ENCODE measurements at regions not wholly inside any gene's neighbourhood (a gene's known extent, or its start where the extent isn't known, plus 50 kb on each side); places are given as distances from the start of the nearest gene placed in this dataset.
A peak's percentile ranks its signal among the peaks of the same experiment; 100 is the strongest.

DNA sequence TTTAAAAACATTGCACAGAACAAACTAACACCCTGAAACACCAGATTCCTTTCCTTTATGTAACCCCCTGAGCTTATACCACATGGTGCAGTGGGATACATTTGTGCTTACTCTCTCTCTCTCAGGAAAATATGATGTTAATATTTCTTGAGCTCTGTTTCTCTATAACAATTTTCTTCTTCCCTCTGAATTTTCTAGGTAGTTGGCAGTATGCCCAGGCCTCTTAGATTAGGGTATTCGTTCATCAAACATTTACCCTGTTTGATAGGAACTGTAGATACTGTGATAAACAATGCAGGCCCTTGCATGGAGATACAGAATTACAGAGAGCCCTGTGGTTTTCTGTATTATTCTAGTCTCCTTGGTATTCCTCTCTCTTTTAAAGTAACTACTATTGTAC, 567.8 kb downstream of the IPMK start:
- no peak overlapping the region for H3K4me3 ChIP-seq (ENCODE audit: low read depth, low read length)
- DNase-seq (ENCODE audit: low read depth), result no peak
- TF ChIP-seq CTCF (IDR thresholded peaks at IDR 0.05; ENCODE audit: control insufficient read depth, extremely low read depth, insufficient read depth), result no peak

DNA sequence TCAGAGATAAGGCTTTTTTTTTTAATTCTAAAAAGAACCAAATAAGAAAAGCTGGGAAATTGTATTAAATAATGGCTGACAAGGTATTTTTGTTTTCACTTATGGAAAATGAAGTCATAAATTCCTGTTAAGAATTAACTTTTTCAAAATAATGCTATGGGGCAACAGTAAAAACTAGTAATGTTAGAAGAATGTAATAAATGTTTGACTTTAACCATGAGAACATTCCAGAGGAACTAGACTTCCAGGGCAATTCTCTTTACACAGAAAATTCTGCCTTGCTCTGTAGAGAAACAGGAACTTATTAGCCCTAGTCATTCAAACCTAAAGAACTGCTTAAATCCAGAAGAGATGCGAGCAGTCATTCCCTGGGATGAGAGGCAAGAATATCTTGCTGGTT, 571.1 kb downstream of the IPMK start:
- DNase-seq (ENCODE audit: low read depth), result no peak

DNA sequence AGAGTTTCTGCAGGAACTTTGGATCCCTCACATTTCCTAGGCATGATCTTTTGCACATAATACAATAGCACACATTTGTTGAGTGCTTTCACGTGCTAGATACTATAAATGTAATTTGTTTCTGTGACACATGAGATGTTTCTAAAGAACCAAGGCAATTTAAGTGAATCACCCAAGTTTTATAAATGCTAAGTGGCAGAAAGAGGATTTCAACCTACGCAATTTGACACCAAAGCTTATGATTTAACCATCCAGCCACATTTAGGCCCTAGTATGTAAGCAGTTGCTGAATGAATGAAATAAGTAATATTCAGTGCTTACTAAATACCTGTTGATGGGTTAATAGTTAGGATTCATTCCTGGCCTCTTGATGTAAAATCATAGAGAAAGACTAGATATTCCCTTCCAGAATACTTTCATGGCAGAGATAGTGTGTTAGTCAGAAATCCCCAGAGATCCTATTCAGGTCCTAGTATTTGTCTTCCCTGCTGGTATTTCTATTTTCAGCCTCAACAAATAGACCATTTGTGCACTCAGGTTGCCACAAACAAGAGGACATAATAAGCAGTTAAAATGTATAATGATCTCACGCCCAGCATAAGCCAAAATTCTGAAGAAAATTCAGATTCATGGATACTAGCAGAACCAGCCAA, 572.6 kb downstream of the IPMK start:
- TF ChIP-seq CTCF (IDR thresholded peaks at IDR 0.05; ENCODE audit: control insufficient read depth, extremely low read depth, insufficient read depth), result no peak
- H3K4me3 ChIP-seq (ENCODE audit: low read depth, low read length), result no peak overlapping the region
- DNase-seq (ENCODE audit: low read depth), result no peak

More for the DNA sequence above, 571.1 kb downstream of the IPMK start:
- no peak for TF ChIP-seq CTCF (IDR thresholded peaks at IDR 0.05; ENCODE audit: control insufficient read depth, extremely low read depth, insufficient read depth)
- H3K4me3 ChIP-seq (ENCODE audit: low read depth, low read length), result no peak overlapping the region

- no peak for DNase-seq (ENCODE audit: low read depth)
- H3K4me3 ChIP-seq (ENCODE audit: low read depth, low read length), result no peak overlapping the region
- TF ChIP-seq CTCF (IDR thresholded peaks at IDR 0.05; ENCODE audit: control insufficient read depth, extremely low read depth, insufficient read depth), result no peak
Measured at GRCh38 chr10:57692255-57692980, 575.3 kb downstream of the IPMK start.

- DNase-seq (ENCODE audit: low read depth), result peak; percentile 81
- no peak for TF ChIP-seq CTCF (IDR thresholded peaks at IDR 0.05; ENCODE audit: control insufficient read depth, extremely low read depth, insufficient read depth)
- H3K4me3 ChIP-seq (ENCODE audit: low read depth, low read length), result peak overlapping the region; percentile 1; the same call in 1 of the 2 replicates
Measured at GRCh38 chr10:57689596-57690297, 577.9 kb downstream of the IPMK start.

- DNase-seq (ENCODE audit: low read depth), result no peak
- TF ChIP-seq CTCF (IDR thresholded peaks at IDR 0.05; ENCODE audit: control insufficient read depth, extremely low read depth, insufficient read depth), result no peak
Measured at GRCh38 chr10:57679916-57680315, 587.8 kb downstream of the IPMK start.

More at GRCh38 chr10:57679916-57680315, 587.8 kb downstream of the IPMK start:
- no peak overlapping the region for H3K4me3 ChIP-seq (ENCODE audit: low read depth, low read length)
